ENCODE measurements at regions not wholly inside any gene's neighbourhood (a gene's known extent, or its start where the extent isn't known, plus 50 kb on each side); places are given as distances from the start of the nearest gene placed in this dataset.

GRCh38 chr4:33592701-33593100 lies 2651.6 kb downstream of the ARAP2 start:
- H3K4me3 ChIP-seq (ENCODE audit: low read depth, low read length): no peak overlapping the region
- TF ChIP-seq CTCF (IDR thresholded peaks at IDR 0.05; ENCODE audit: borderline replicate concordance, insufficient read depth, low read depth, low read length): no peak

GRCh38 chr4:33606951-33607350 lies 2637.4 kb downstream of the ARAP2 start:
- TF ChIP-seq CTCF (IDR thresholded peaks at IDR 0.05; ENCODE audit: borderline replicate concordance, insufficient read depth, low read depth, low read length): no peak
- H3K4me3 ChIP-seq (ENCODE audit: low read depth, low read length): no peak overlapping the region

DNA sequence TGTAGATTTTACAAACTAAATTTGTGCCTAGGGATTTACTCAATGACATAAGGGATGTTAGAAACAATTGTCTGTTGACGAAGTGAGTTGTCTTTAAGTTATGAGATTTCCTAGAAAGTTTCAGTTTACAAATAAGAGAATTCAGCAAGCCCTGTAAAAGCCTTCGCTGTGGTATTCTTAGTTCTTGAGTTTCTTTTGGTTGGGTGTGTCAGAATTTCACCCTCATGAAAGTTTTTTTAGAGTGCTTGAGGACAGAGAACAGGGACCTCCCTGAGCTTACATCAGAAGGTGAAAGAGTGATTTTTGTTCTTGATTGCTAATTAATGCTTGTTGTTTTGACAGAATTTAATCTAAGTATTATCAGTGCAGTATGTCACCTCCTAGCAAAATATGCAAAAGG lies 2628.2 kb downstream of the ARAP2 start:
- no peak overlapping the region for H3K4me3 ChIP-seq (ENCODE audit: low read depth, low read length)
- no peak for TF ChIP-seq CTCF (IDR thresholded peaks at IDR 0.05; ENCODE audit: borderline replicate concordance, insufficient read depth, low read depth, low read length)

GRCh38 chr4:33625748-33626147 lies 2618.6 kb downstream of the ARAP2 start:
- no peak for TF ChIP-seq CTCF (IDR thresholded peaks at IDR 0.05; ENCODE audit: borderline replicate concordance, insufficient read depth, low read depth, low read length)
- H3K4me3 ChIP-seq (ENCODE audit: low read depth, low read length): no peak overlapping the region

- H3K4me3 ChIP-seq (ENCODE audit: low read depth, low read length): no peak overlapping the region
- no peak for TF ChIP-seq CTCF (IDR thresholded peaks at IDR 0.05; ENCODE audit: borderline replicate concordance, insufficient read depth, low read depth, low read length)
Measured at GRCh38 chr4:33626221-33626620, 2618.1 kb downstream of the ARAP2 start.

- no peak overlapping the region for H3K4me3 ChIP-seq (ENCODE audit: low read depth, low read length)
- no peak for TF ChIP-seq CTCF (IDR thresholded peaks at IDR 0.05; ENCODE audit: borderline replicate concordance, insufficient read depth, low read depth, low read length)
Measured at GRCh38 chr4:33628296-33628695, 2616.0 kb downstream of the ARAP2 start.

DNA sequence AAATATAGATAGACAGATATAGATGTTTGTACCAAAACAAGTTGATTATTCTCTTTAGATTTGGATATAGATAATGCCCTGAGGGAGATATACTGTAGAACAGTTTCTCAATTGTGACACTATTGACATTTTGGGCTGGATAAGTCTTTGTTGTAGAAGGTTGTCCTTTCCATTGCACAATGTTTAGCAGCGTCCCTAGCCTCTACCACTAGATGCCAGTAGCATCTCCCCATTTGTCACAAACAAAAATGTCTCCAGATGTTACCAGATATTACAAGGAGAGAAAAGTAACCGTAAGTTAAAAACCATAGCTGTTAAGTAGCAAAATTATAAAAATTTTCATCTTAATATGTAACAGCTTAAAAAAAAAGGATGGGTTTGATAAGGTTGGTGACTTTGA lies 2595.3 kb downstream of the ARAP2 start:
- TF ChIP-seq CTCF (IDR thresholded peaks at IDR 0.05; ENCODE audit: borderline replicate concordance, insufficient read depth, low read depth, low read length): no peak
- no peak overlapping the region for H3K4me3 ChIP-seq (ENCODE audit: low read depth, low read length)

All from GM12875 (cell line).